ENCODE measurements at regions not wholly inside any gene's neighbourhood (a gene's known extent, or its start where the extent isn't known, plus 50 kb on each side); places are given as distances from the start of the nearest gene placed in this dataset.

GRCh38 chr11:37497326-37497725 is 899.3 kb upstream of the RAG2 start (continued):
- no peak for TF ChIP-seq ZBTB11 (CRISPR knock-in tag; IDR thresholded peaks at IDR 0.05)
- TF ChIP-seq NFIC (IDR thresholded peaks at IDR 0.05; ENCODE audit: low read depth, low read length): no peak

GRCh38 chr11:37496201-37496600 is 898.2 kb upstream of the RAG2 start:
- Histone ChIP-seq H3K27ac (ENCODE audit: control insufficient read depth, insufficient read depth) (no peak overlapping the region), H3K4me2 (ENCODE audit: control insufficient read depth, insufficient read depth) (no peak overlapping the region), H4K20me1 (ENCODE audit: control insufficient read depth, insufficient read depth) (no peaks in the 10 kb centered on the region), H3K4me3 (no peak overlapping the region), H2AFZ (ENCODE audit: control insufficient read depth, low read depth, low read length) (no peak overlapping the region), H3K36me3 (ENCODE audit: control insufficient read depth in 2 of 2, insufficient read depth in 2 of 2, low read length in 1 of 2) (no peaks in the 10 kb centered on the region), H3K9ac (ENCODE audit: control insufficient read depth, insufficient read depth, low read length) (no peak overlapping the region), H3K27me3 (replicated peaks in 1 of 2; ENCODE audit: control insufficient read depth in 2 of 2, insufficient read depth in 2 of 2, low read length in 1 of 2) (no peaks in the 10 kb centered on the region), H3K79me2 (ENCODE audit: control insufficient read depth, insufficient read depth, low read length) (no peaks in the 10 kb centered on the region), H3K4me1 (ENCODE audit: control insufficient read depth, insufficient read depth, low read length) (no peaks in the 10 kb centered on the region), H3K9me3 (replicated peaks; ENCODE audit: control insufficient read depth, insufficient read depth, low read length) (no peaks in the 10 kb centered on the region)
- POLR2A ChIA-PET: no interaction called here
- no peak for ATAC-seq
- no TSS peak for BruUV-seq (replicated peaks)
- intact Hi-C loops (cut with micrococcal nuclease; ENCODE audit: unreplicated experiment): no loop called here
- DNase-seq (ENCODE audit: low read depth, low spot score): no peak
- TF ChIP-seq BHLHE40 (IDR thresholded peaks at IDR 0.05; ENCODE audit: borderline replicate concordance in 1 of 2, low read depth in 2 of 2, low read length in 1 of 2) (no peak), SPI1 (IDR thresholded peaks at IDR 0.05; ENCODE audit: borderline replicate concordance, insufficient read depth, low read depth, low read length) (no peak), HDAC2 (IDR thresholded peaks at IDR 0.05) (no peak), TAF1 (IDR thresholded peaks at IDR 0.05; ENCODE audit: borderline replicate concordance, low read depth, low read length) (no peak), E2F4 (IDR thresholded peaks at IDR 0.05; ENCODE audit: low read depth, low read length) (no peak), RAD21 (IDR thresholded peaks at IDR 0.05; ENCODE audit: insufficient read depth, low read depth, low read length) (no peak)
- RAD21 ChIA-PET (ENCODE audit: unreplicated experiment): no interaction called here
- WGBS (ENCODE audit: insufficient coverage, insufficient replicate concordance, low lambda C conversion rate, missing lambda C conversion rate): 0% methylated on average over 1 of the region's 1 CpG
- CTCF ChIA-PET: no interaction called here
- SMC1A ChIA-PET (ENCODE audit: uncharacterized antibody, unreplicated experiment): no interaction called here
- in situ Hi-C loops (cut with MboI): no loop called here
- FAIRE-seq: no peak

Measured in GM12878 (cell line).